GM21381 (cell line): ENCODE measurements at regions not wholly inside any gene's neighbourhood (a gene's known extent, or its start where the extent isn't known, plus 50 kb on each side); places are given as distances from the start of the nearest gene placed in this dataset.

Experiments used
- ATAC-seq: cut with Tn5 transposase; IDR thresholded peaks from one replicate; pipeline ENCODE4 v1.9.1; 2021; ENCODE audit warnings: mild to moderate bottlenecking, moderate library complexity; ENCODE audit not compliant: unreplicated experiment

GRCh38 chr7:41383596-41383995 is 319.3 kb downstream of the INHBA start:
- ATAC-seq: no peak

GRCh38 chr7:41378156-41378555 is 324.7 kb downstream of the INHBA start:
- ATAC-seq: no peak

- no peak for ATAC-seq
Measured at GRCh38 chr7:41375582-41375981, 327.3 kb downstream of the INHBA start.

- ATAC-seq: no peak
Measured at GRCh38 chr7:41374150-41374848, 328.6 kb downstream of the INHBA start.

GRCh38 chr7:41367967-41368882 is 334.7 kb downstream of the INHBA start:
- no peak for ATAC-seq

GRCh38 chr7:41351091-41351490 is 351.8 kb downstream of the INHBA start:
- no peak for ATAC-seq

- ATAC-seq: no peak
Measured at GRCh38 chr7:41346878-41347277, 356.0 kb downstream of the INHBA start.

GRCh38 chr7:41339913-41340676 is 362.8 kb downstream of the INHBA start:
- no peak for ATAC-seq

- no peak for ATAC-seq
Measured at GRCh38 chr7:41336981-41337380, 365.9 kb downstream of the INHBA start.

- no peak for ATAC-seq
Measured at GRCh38 chr7:41336455-41336952, 366.4 kb downstream of the INHBA start.

- ATAC-seq: no peak
Measured at GRCh38 chr7:41334071-41334862, 368.6 kb downstream of the INHBA start.

- ATAC-seq: no peak
Measured at GRCh38 chr7:41333511-41333910, 369.4 kb downstream of the INHBA start.

GRCh38 chr7:41331194-41331593 is 371.7 kb downstream of the INHBA start:
- no peak for ATAC-seq

- no peak for ATAC-seq
Measured at GRCh38 chr7:41328544-41328943, 374.3 kb downstream of the INHBA start.

- ATAC-seq: no peak
Measured at GRCh38 chr7:41328131-41328530, 374.8 kb downstream of the INHBA start.

GRCh38 chr7:41326616-41327015 is 376.3 kb downstream of the INHBA start:
- ATAC-seq: no peak

- no peak for ATAC-seq
Measured at GRCh38 chr7:41323806-41324205, 379.1 kb downstream of the INHBA start.

- ATAC-seq: no peak
Measured at GRCh38 chr7:41319581-41319980, 383.3 kb downstream of the INHBA start.

GRCh38 chr7:41316410-41316809 is 386.5 kb downstream of the INHBA start:
- ATAC-seq: no peak

- ATAC-seq: no peak
Measured at GRCh38 chr7:41315764-41316163, 387.1 kb downstream of the INHBA start.
